OCI-LY7 (cell line): ENCODE measurements at regions not wholly inside any gene's neighbourhood (a gene's known extent, or its start where the extent isn't known, plus 50 kb on each side); places are given as distances from the start of the nearest gene placed in this dataset.

ENCODE experiments used
- BruUV-seq: library from RNA; stranded (reverse); fragments of 400-500 nt; replicated peaks from 2 replicates; lab custom pipeline; 2021; lab: Mats Ljungman, UMichigan
- CTCF ChIA-PET: fragments of 300-600 bp; sonication (Branson Sonifier 250); formaldehyde crosslinking; loops from one replicate; lab custom pipeline; 2022; ENCODE audit warnings: antibody characterized with exemption; ENCODE audit not compliant: unreplicated experiment; lab: Charles Lee
- POLR2A ChIA-PET: fragments of 300-600 bp; sonication (Branson Sonifier 250); formaldehyde crosslinking; loops from one replicate; lab custom pipeline; 2022; ENCODE audit warnings: antibody characterized with exemption; lab: Charles Lee
- DNase-seq: peaks from one replicate; pipeline ENCODE4 v3.0.0-alpha.2; 2015; ENCODE audit warnings: low spot score
- H2AFZ ChIP-seq: fragments of 200-600 bp; sonication (generic), shearing (Covaris generic); 2 replicates; pipeline ENCODE4 v1.6.1; 2014; ENCODE audit warnings: mild to moderate bottlenecking, antibody characterized with exemption, low read length, moderate library complexity
- H3K27ac ChIP-seq: fragments of 200-600 bp; sonication (generic); 2 replicates; pipeline ENCODE4 v1.5.1; 2014; ENCODE audit warnings: mixed run types, low read depth, mild to moderate bottlenecking, moderate library complexity, low read length, inconsistent platforms; ENCODE audit not compliant: poor library complexity, severe bottlenecking
- H3K36me3 ChIP-seq: fragments of 200-600 bp; sonication (generic); 2 replicates; pipeline ENCODE4 v1.6.1; 2014; ENCODE audit warnings: mild to moderate bottlenecking, antibody characterized with exemption, low read length, moderate library complexity, mixed read lengths; ENCODE audit not compliant: insufficient read depth
- H3K4me1 ChIP-seq: fragments of 200-600 bp; sonication (generic); 2 replicates; pipeline ENCODE4 v1.5.1; 2014; ENCODE audit warnings: mild to moderate bottlenecking, low read length; ENCODE audit not compliant: insufficient read depth, poor library complexity, severe bottlenecking
- H3K4me2 ChIP-seq: fragments of 200-600 bp; sonication (generic); 2 replicates; pipeline ENCODE4 v1.6.1; 2014; ENCODE audit warnings: mild to moderate bottlenecking, low read length
- H3K4me3 ChIP-seq: fragments of 200-600 bp; sonication (generic); 2 replicates; pipeline ENCODE4 v1.5.1; 2014; ENCODE audit warnings: mild to moderate bottlenecking, low read depth, low read length; ENCODE audit not compliant: poor library complexity, severe bottlenecking
- H3K79me2 ChIP-seq: fragments of 200-600 bp; sonication (generic); 2 replicates; pipeline ENCODE4 v1.6.1; 2016; ENCODE audit warnings: low read depth, mild to moderate bottlenecking, low read length, moderate library complexity, mixed read lengths; ENCODE audit not compliant: insufficient read depth
- H3K9me2 ChIP-seq: fragments of 200-600 bp; sonication (generic); 2 replicates; pipeline ENCODE4 v1.6.1; 2016; ENCODE audit warnings: mild to moderate bottlenecking, low read length, mixed read lengths; ENCODE audit not compliant: insufficient read depth
- H3K9me3 ChIP-seq: fragments of 200-600 bp; sonication (generic); 2 replicates; pipeline ENCODE4 v1.6.1; 2014; ENCODE audit warnings: mild to moderate bottlenecking, mixed run types, low read length, mixed read lengths
- H4K20me1 ChIP-seq: fragments of 200-600 bp; sonication (generic); 2 replicates; pipeline ENCODE4 v1.6.1; 2014; ENCODE audit warnings: mild to moderate bottlenecking, antibody characterized with exemption, low read length, moderate library complexity, mixed read lengths; ENCODE audit not compliant: insufficient read depth
- CTCF ChIP-seq: fragments of 200-600 bp; sonication (generic); conservative IDR thresholded peaks from 2 replicates; pipeline ENCODE4 v1.5.1; 2014; ENCODE audit warnings: mild to moderate bottlenecking, antibody characterized with exemption, low read length, moderate library complexity, mixed read lengths
- EZH2phosphoT487 ChIP-seq: fragments of 200-600 bp; sonication (generic); IDR thresholded peaks from 2 replicates; pipeline ENCODE4 v1.6.1; 2018; ENCODE audit warnings: low read depth, borderline replicate concordance, mild to moderate bottlenecking, mixed run types, antibody characterized with exemption, low read length, moderate library complexity, mixed read lengths
- intact Hi-C: fragments of 100-400 bp; cut with micrococcal nuclease; formaldehyde crosslinking; loops from one replicate; pipeline ENCODE4 v1.10.0; 2022; ENCODE audit not compliant: unreplicated experiment

- H4K20me1 ChIP-seq, result no peaks in the 10 kb centered on the region
- BruUV-seq, result no TSS peak
- H3K79me2 ChIP-seq, result no peaks in the 10 kb centered on the region
- H3K4me1 ChIP-seq, result no peaks in the 10 kb centered on the region
- intact Hi-C loops, result no loop called here
- H3K36me3 ChIP-seq, result no peaks in the 10 kb centered on the region
- no peak overlapping the region for H3K27ac ChIP-seq
- H3K9me2 ChIP-seq, result no peaks in the 10 kb centered on the region
- DNase-seq, result no peak
- H2AFZ ChIP-seq, result no peak overlapping the region
- no peaks in the 10 kb centered on the region for H3K9me3 ChIP-seq
- TF ChIP-seq EZH2phosphoT487, result no peak
- no peak for TF ChIP-seq CTCF
- ChIA-PET POLR2A (no interaction called here), CTCF (no interaction called here)
- H3K4me2 ChIP-seq, result no peak overlapping the region
- no peak overlapping the region for H3K4me3 ChIP-seq
These were observed 128.6 kb upstream of the HDAC4 start for GRCh38 chr2:239529313-239530015.

GRCh38 chr2:239528883-239529282 lies 128.1 kb upstream of the HDAC4 start:
- no peaks in the 10 kb centered on the region for H3K9me3 ChIP-seq
- intact Hi-C loops, result no loop called here
- DNase-seq, result no peak
- H3K79me2 ChIP-seq, result no peaks in the 10 kb centered on the region
- H2AFZ ChIP-seq, result no peak overlapping the region
- CTCF ChIA-PET, result no interaction called here
- no peaks in the 10 kb centered on the region for H3K36me3 ChIP-seq
- no TSS peak for BruUV-seq
- POLR2A ChIA-PET, result no interaction called here
- no peak overlapping the region for H3K4me2 ChIP-seq
- no peaks in the 10 kb centered on the region for H3K9me2 ChIP-seq
- TF ChIP-seq EZH2phosphoT487 (no peak), CTCF (no peak)
- H3K4me3 ChIP-seq, result no peak overlapping the region
- no peak overlapping the region for H3K27ac ChIP-seq
- no peaks in the 10 kb centered on the region for H4K20me1 ChIP-seq
- H3K4me1 ChIP-seq, result no peaks in the 10 kb centered on the region

- POLR2A ChIA-PET, result no interaction called here
- Histone ChIP-seq H3K4me3 (no peak overlapping the region), H3K79me2 (no peaks in the 10 kb centered on the region)
These were observed 127.3 kb upstream of the HDAC4 start for GRCh38 chr2:239528146-239528545.

More at GRCh38 chr2:239528146-239528545, 127.3 kb upstream of the HDAC4 start:
- DNase-seq, result no peak
- CTCF ChIA-PET, result no interaction called here
- H3K27ac ChIP-seq, result no peak overlapping the region
- no peak for TF ChIP-seq EZH2phosphoT487
- TF ChIP-seq CTCF, result no peak
- H3K36me3 ChIP-seq, result no peaks in the 10 kb centered on the region
- no peaks in the 10 kb centered on the region for H4K20me1 ChIP-seq
- H3K9me2 ChIP-seq, result no peaks in the 10 kb centered on the region
- intact Hi-C loops, result no loop called here
- H3K9me3 ChIP-seq, result no peaks in the 10 kb centered on the region
- BruUV-seq, result no TSS peak
- H3K4me2 ChIP-seq, result no peak overlapping the region
- no peaks in the 10 kb centered on the region for H3K4me1 ChIP-seq
- no peak overlapping the region for H2AFZ ChIP-seq
